IMR-90 (cell line): ENCODE measurements at regions not wholly inside any gene's neighbourhood (a gene's known extent, or its start where the extent isn't known, plus 50 kb on each side); places are given as distances from the start of the nearest gene placed in this dataset.

Experiments used
- ATAC-seq: fragments of 200-7000 bp; cut with Tn5 transposase; 2 replicates; pipeline ENCODE4 v1.9.1; 2020; ENCODE audit warnings: low read depth, mild to moderate bottlenecking, moderate library complexity
- BruUV-seq: library from RNA; stranded (reverse); fragments of 400-500 nt; replicated peaks from 2 replicates; lab custom pipeline; 2021; lab: Mats Ljungman, UMichigan
- CTCF ChIA-PET: fragments of 300-600 bp; formaldehyde crosslinking; extraction: SDS; loops from one replicate; lab custom pipeline; 2021; ENCODE audit warnings: antibody characterized with exemption; lab: Yijun Ruan, JAX
- POLR2A ChIA-PET: fragments of 300-600 bp; sonication (Branson Sonifier 250); formaldehyde crosslinking; loops from one replicate; lab custom pipeline; 2022; ENCODE audit warnings: antibody characterized with exemption; ENCODE audit not compliant: unreplicated experiment; lab: Charles Lee
- DNase-seq: peaks from one replicate; pipeline ENCODE4 v3.0.0; 2013
- H2AFZ ChIP-seq: replicated peaks from 2 replicates; pipeline ENCODE3; 2013; ENCODE audit warnings: low read length, mild to moderate bottlenecking; ENCODE audit not compliant: poor library complexity
- H2AK5ac ChIP-seq: 2 replicates; pipeline ENCODE4 v1.6.1; 2013; ENCODE audit warnings: low read depth, low read length, inconsistent platforms
- H2AK9ac ChIP-seq: replicated peaks from 2 replicates; pipeline ENCODE3; 2013; ENCODE audit warnings: mild to moderate bottlenecking, low read depth, low read length, moderate library complexity; ENCODE audit not compliant: poor library complexity
- H2BK120ac ChIP-seq: 2 replicates; pipeline ENCODE4 v1.6.1; 2013; ENCODE audit warnings: low read depth, low read length, inconsistent platforms
- H2BK15ac ChIP-seq: 3 replicates; pipeline ENCODE4 v1.6.1; 2013; ENCODE audit warnings: low read depth, low read length, inconsistent platforms
- H2BK20ac ChIP-seq: 2 replicates; pipeline ENCODE4 v1.6.1; 2013; ENCODE audit warnings: low read depth, mild to moderate bottlenecking, inconsistent platforms, low read length, moderate library complexity
- H2BK5ac ChIP-seq: 2 replicates; pipeline ENCODE4 v1.6.1; 2013; ENCODE audit warnings: mild to moderate bottlenecking, low read depth, low read length, inconsistent platforms; ENCODE audit not compliant: poor library complexity, severe bottlenecking
- H3K14ac ChIP-seq: replicated peaks from 2 replicates; pipeline ENCODE4 v1.6.1; 2013; ENCODE audit warnings: low read depth, low read length, inconsistent platforms
- H3K18ac ChIP-seq: 2 replicates; pipeline ENCODE4 v1.6.1; 2013; ENCODE audit warnings: low read depth, low read length, control low read depth
- H3K23ac ChIP-seq: 2 replicates; pipeline ENCODE4 v1.6.1; 2013; ENCODE audit warnings: low read depth, low read length, inconsistent platforms
- H3K27ac ChIP-seq: 2 replicates; pipeline ENCODE4 v1.5.1; 2013; ENCODE audit warnings: mild to moderate bottlenecking, control low read depth, low read length; ENCODE audit not compliant: insufficient read depth
- H3K27me3 ChIP-seq: 2 replicates; pipeline ENCODE4 v1.6.1; 2013; ENCODE audit warnings: low read length; ENCODE audit not compliant: control insufficient read depth, insufficient read depth
- H3K36me3 ChIP-seq: 2 replicates; pipeline ENCODE4 v1.6.1; 2013; ENCODE audit warnings: low read length, mixed read lengths; ENCODE audit not compliant: control insufficient read depth, insufficient read depth
- H3K4ac ChIP-seq: 2 replicates; pipeline ENCODE4 v1.6.1; 2013; ENCODE audit warnings: low read depth, low read length, inconsistent platforms
- H3K4me1 ChIP-seq: 2 replicates; pipeline ENCODE4 v1.6.1; 2013; ENCODE audit warnings: low read length, mixed read lengths; ENCODE audit not compliant: control insufficient read depth, insufficient read depth
- H3K4me2 ChIP-seq: 2 replicates; pipeline ENCODE4 v1.6.1; 2013; ENCODE audit warnings: low read depth, mild to moderate bottlenecking, control low read depth, low read length, moderate library complexity
- H3K4me3 ChIP-seq: 2 replicates; pipeline ENCODE4 v1.5.1; 2013; ENCODE audit warnings: low read depth, mild to moderate bottlenecking, control low read depth, low read length, moderate library complexity; ENCODE audit not compliant: insufficient read depth
- H3K56ac ChIP-seq: 2 replicates; pipeline ENCODE4 v1.6.1; 2013; ENCODE audit warnings: low read length, inconsistent platforms; ENCODE audit not compliant: insufficient read depth; ENCODE audit errors: extremely low read depth
- H3K79me1 ChIP-seq, 2 experiments: 2 replicates each; pipeline ENCODE4 v1.6.1; 2013; ENCODE audit warnings: low read length in 2 of 2, inconsistent platforms in 1 of 2, low read depth in 1 of 2
- H3K9ac ChIP-seq: 2 replicates; pipeline ENCODE4 v1.6.1; 2013; ENCODE audit warnings: low read depth, low read length, control low read depth
- H3K9me1 ChIP-seq: 2 replicates; pipeline ENCODE4 v1.6.1; 2013; ENCODE audit warnings: low read length, inconsistent platforms; ENCODE audit not compliant: insufficient read depth
- H3K9me3 ChIP-seq: 2 replicates; pipeline ENCODE4 v1.6.1; 2013; ENCODE audit warnings: low read length; ENCODE audit not compliant: control insufficient read depth, insufficient read depth
- H4K20me1 ChIP-seq: 2 replicates; pipeline ENCODE4 v1.6.1; 2013; ENCODE audit warnings: low read length, inconsistent platforms; ENCODE audit not compliant: insufficient read depth
- H4K5ac ChIP-seq: 2 replicates; pipeline ENCODE4 v1.6.1; 2013; ENCODE audit warnings: mild to moderate bottlenecking, low read depth, low read length, control low read depth
- H4K8ac ChIP-seq, 2 experiments: 2 replicates each; pipeline ENCODE4 v1.6.1; 2013; ENCODE audit warnings: low read depth in 2 of 2, low read length in 2 of 2, control low read depth in 1 of 2, inconsistent platforms in 1 of 2
- H4K91ac ChIP-seq: 2 replicates; pipeline ENCODE4 v1.6.1; 2013; ENCODE audit warnings: low read depth, low read length, inconsistent platforms; ENCODE audit not compliant: insufficient read depth
- BHLHE40 ChIP-seq: fragments of 150-350 bp; IDR thresholded peaks from 2 replicates; pipeline ENCODE4 v1.6.1; 2016; ENCODE audit warnings: mild to moderate bottlenecking, low read depth, low read length
- CEBPB ChIP-seq: IDR thresholded peaks from 2 replicates; pipeline ENCODE4 v1.6.1; 2012; ENCODE audit warnings: low read depth, low read length, improper control_type of control experiment
- CHD1 ChIP-seq: IDR thresholded peaks from 2 replicates; pipeline ENCODE4 v1.6.1; 2012; ENCODE audit warnings: low read depth, low read length, improper control_type of control experiment
- FOS ChIP-seq: fragments of 150-350 bp; IDR thresholded peaks from 2 replicates; pipeline ENCODE4 v1.6.1; 2016; ENCODE audit warnings: low read depth, low read length
- MAFK ChIP-seq: IDR thresholded peaks from 2 replicates; pipeline ENCODE4 v1.6.1; 2012; ENCODE audit warnings: low read depth, low read length, improper control_type of control experiment
- MAZ ChIP-seq: IDR thresholded peaks from 2 replicates; pipeline ENCODE4 v1.6.1; 2012; ENCODE audit warnings: low read depth, mild to moderate bottlenecking, low read length, improper control_type of control experiment, moderate library complexity, borderline replicate concordance
- MXI1 ChIP-seq: IDR thresholded peaks from 2 replicates; pipeline ENCODE4 v1.6.1; 2012; ENCODE audit warnings: low read depth, mild to moderate bottlenecking, low read length, moderate library complexity, borderline replicate concordance
- NFE2L2 ChIP-seq: fragments of 150-350 bp; IDR thresholded peaks from 2 replicates; pipeline ENCODE4 v1.6.1; 2016; ENCODE audit warnings: low read depth, mild to moderate bottlenecking, low read length
- POLR2A ChIP-seq: IDR thresholded peaks from 2 replicates; pipeline ENCODE4 v1.6.1; 2012; ENCODE audit warnings: mild to moderate bottlenecking, low read depth, low read length
- RAD21 ChIP-seq: IDR thresholded peaks from 2 replicates; pipeline ENCODE4 v1.6.1; 2012; ENCODE audit warnings: low read length, improper control_type of control experiment
- RCOR1 ChIP-seq: IDR thresholded peaks from 2 replicates; pipeline ENCODE4 v1.6.1; 2012; ENCODE audit warnings: mild to moderate bottlenecking, low read length, improper control_type of control experiment; ENCODE audit not compliant: insufficient replicate concordance
- RFX5 ChIP-seq: IDR thresholded peaks from 2 replicates; pipeline ENCODE4 v1.8.0; 2012; ENCODE audit warnings: low read depth, mild to moderate bottlenecking, low read length, moderate library complexity
- SMC3 ChIP-seq: fragments of 150-350 bp; IDR thresholded peaks from 2 replicates; pipeline ENCODE4 v1.6.1; 2016; ENCODE audit warnings: low read depth, mild to moderate bottlenecking, antibody characterized with exemption, low read length, moderate library complexity
- dilution Hi-C: fragments of 300-500 bp; cut with HindIII; formaldehyde crosslinking; loops from one replicate; pipeline ENCODE4 v1.14.3; 2018; ENCODE audit warnings: low sequenced_read_pairs; ENCODE audit not compliant: unreplicated experiment
- in situ Hi-C: fragments of 300-500 bp; cut with MboI; formaldehyde crosslinking; loops from 3 replicates; pipeline ENCODE4 v1.14.3; 2019; ENCODE audit warnings: low sequenced_read_pairs, inconsistent platforms, mixed read lengths
- intact Hi-C: fragments of 100-400 bp; cut with micrococcal nuclease; formaldehyde crosslinking; loops from 2 replicates; pipeline ENCODE4 v1.10.0; 2022
- TF ChIP-seq, protein P1 (sequence below): fragments of 150-350 bp; IDR thresholded peaks from 2 replicates; pipeline ENCODE4 v1.6.1; 2017; ENCODE audit warnings: mild to moderate bottlenecking, antibody characterized with exemption, low read length, low read depth
- TF ChIP-seq, protein P2 (sequence below): conservative IDR thresholded peaks from 2 replicates; pipeline ENCODE4 v1.5.1; 2012; ENCODE audit warnings: mild to moderate bottlenecking, low read depth, low read length, improper control_type of control experiment
- TF ChIP-seq, protein P3 (sequence below): fragments of 150-350 bp; IDR thresholded peaks from 2 replicates; pipeline ENCODE4 v1.6.1; 2016; ENCODE audit warnings: low read depth, mild to moderate bottlenecking, low read length, moderate library complexity, borderline replicate concordance

DNA sequence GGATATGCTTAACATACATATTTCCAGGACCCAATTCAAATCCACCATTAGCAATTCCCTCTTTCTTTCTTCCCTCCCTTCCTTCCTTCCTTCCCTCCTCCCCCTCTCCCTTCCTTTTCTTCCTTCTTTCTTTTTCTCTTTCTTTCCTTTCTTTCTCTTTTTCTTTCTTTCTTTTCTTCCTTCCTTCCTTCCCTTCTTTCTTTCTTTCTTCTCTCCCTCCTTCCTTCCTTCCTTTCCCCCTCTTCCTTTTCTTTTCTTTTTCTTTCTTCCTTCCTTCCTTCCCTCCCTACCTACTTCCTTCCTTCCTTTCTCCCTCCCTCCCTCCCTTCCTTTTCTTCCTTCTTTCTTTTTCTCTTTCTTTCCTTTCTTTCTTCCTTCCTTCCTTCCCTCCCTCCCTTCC lies 332.0 kb downstream of the TMEM161B start:
- CTCF ChIA-PET = no interaction called here
- H2AFZ ChIP-seq = no peak overlapping the region
- no peak overlapping the region for H3K4me2 ChIP-seq
- H3K79me1 ChIP-seq = no peaks in the 10 kb centered on the region
- no peak overlapping the region for H2BK120ac ChIP-seq
- intact Hi-C loops = no loop called here
- H3K9me3 ChIP-seq = no peaks in the 10 kb centered on the region; the same call in 1 of the 2 replicates
- H3K23ac ChIP-seq = no peak overlapping the region
- H4K5ac ChIP-seq = no peak overlapping the region
- H3K9me1 ChIP-seq = no peaks in the 10 kb centered on the region
- POLR2A ChIA-PET = no interaction called here
- no peak overlapping the region for H2AK5ac ChIP-seq
- no peaks in the 10 kb centered on the region for H3K4me1 ChIP-seq
- no peak overlapping the region for H3K56ac ChIP-seq
- H3K14ac ChIP-seq = no peak overlapping the region
- no peak overlapping the region for H2BK5ac ChIP-seq
- dilution Hi-C loops = no loop called here
- H2AK9ac ChIP-seq = no peak overlapping the region
- no peaks in the 10 kb centered on the region for H4K20me1 ChIP-seq
- ATAC-seq (no peak), DNase-seq (no peak)
- H3K4ac ChIP-seq = no peak overlapping the region
- H3K27me3 ChIP-seq = no peaks in the 10 kb centered on the region
- no peak overlapping the region for H3K4me3 ChIP-seq
- TF ChIP-seq FOS (no peak), POLR2A (no peak), MAZ (no peak), MXI1 (no peak), CHD1 (no peak), RFX5 (no peak), BHLHE40 (no peak), CEBPB (no peak), RAD21 (no peak), RCOR1 (no peak), MAFK (no peak), SMC3 (no peak), NFE2L2 (no peak)
- TF ChIP-seq, protein P1, sequence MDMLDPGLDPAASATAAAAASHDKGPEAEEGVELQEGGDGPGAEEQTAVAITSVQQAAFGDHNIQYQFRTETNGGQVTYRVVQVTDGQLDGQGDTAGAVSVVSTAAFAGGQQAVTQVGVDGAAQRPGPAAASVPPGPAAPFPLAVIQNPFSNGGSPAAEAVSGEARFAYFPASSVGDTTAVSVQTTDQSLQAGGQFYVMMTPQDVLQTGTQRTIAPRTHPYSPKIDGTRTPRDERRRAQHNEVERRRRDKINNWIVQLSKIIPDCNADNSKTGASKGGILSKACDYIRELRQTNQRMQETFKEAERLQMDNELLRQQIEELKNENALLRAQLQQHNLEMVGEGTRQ = no peak
- TF ChIP-seq, protein P2, sequence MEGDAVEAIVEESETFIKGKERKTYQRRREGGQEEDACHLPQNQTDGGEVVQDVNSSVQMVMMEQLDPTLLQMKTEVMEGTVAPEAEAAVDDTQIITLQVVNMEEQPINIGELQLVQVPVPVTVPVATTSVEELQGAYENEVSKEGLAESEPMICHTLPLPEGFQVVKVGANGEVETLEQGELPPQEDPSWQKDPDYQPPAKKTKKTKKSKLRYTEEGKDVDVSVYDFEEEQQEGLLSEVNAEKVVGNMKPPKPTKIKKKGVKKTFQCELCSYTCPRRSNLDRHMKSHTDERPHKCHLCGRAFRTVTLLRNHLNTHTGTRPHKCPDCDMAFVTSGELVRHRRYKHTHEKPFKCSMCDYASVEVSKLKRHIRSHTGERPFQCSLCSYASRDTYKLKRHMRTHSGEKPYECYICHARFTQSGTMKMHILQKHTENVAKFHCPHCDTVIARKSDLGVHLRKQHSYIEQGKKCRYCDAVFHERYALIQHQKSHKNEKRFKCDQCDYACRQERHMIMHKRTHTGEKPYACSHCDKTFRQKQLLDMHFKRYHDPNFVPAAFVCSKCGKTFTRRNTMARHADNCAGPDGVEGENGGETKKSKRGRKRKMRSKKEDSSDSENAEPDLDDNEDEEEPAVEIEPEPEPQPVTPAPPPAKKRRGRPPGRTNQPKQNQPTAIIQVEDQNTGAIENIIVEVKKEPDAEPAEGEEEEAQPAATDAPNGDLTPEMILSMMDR = no peak
- TF ChIP-seq, protein P3, sequence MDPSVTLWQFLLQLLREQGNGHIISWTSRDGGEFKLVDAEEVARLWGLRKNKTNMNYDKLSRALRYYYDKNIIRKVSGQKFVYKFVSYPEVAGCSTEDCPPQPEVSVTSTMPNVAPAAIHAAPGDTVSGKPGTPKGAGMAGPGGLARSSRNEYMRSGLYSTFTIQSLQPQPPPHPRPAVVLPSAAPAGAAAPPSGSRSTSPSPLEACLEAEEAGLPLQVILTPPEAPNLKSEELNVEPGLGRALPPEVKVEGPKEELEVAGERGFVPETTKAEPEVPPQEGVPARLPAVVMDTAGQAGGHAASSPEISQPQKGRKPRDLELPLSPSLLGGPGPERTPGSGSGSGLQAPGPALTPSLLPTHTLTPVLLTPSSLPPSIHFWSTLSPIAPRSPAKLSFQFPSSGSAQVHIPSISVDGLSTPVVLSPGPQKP = no peak
- H3K18ac ChIP-seq = no peak overlapping the region
- H2BK15ac ChIP-seq = no peak overlapping the region
- no peak overlapping the region for H4K91ac ChIP-seq
- no peak overlapping the region for H2BK20ac ChIP-seq
- in situ Hi-C loops = no loop called here
- H4K8ac ChIP-seq = no peak overlapping the region
- no TSS peak for BruUV-seq
- no peak overlapping the region for H3K9ac ChIP-seq
- H3K36me3 ChIP-seq = no peaks in the 10 kb centered on the region
- H3K27ac ChIP-seq = no peak overlapping the region
